SK-N-SH treated with all-trans-retinoic acid at 6 μM for 48 hours (cell line): ENCODE measurements at regions not wholly inside any gene's neighbourhood (a gene's known extent, or its start where the extent isn't known, plus 50 kb on each side); places are given as distances from the start of the nearest gene placed in this dataset.

Experiments used
- ARNTL ChIP-seq: fragments of 450-650 bp; formaldehyde crosslinking; IDR thresholded peaks from 2 replicates; pipeline ENCODE4 v1.5.0; 2020; ENCODE audit warnings: low read depth, mild to moderate bottlenecking, moderate library complexity, borderline replicate concordance
- BACH2 ChIP-seq: fragments of 250-450 bp; sonication (Bioruptor Pico); IDR thresholded peaks from 2 replicates; pipeline ENCODE4 v1.9.0; 2021; ENCODE audit warnings: mild to moderate bottlenecking, borderline replicate concordance
- CREB5 ChIP-seq: fragments of 250-450 bp; sonication (Bioruptor Pico); IDR thresholded peaks from 2 replicates; pipeline ENCODE4 v1.5.1; 2020; ENCODE audit warnings: low read depth, mild to moderate bottlenecking, moderate library complexity
- CSRNP3 ChIP-seq: fragments of 250-450 bp; sonication (Bioruptor Pico); IDR thresholded peaks from 2 replicates; pipeline ENCODE4 v1.5.1; 2021; ENCODE audit warnings: mild to moderate bottlenecking, moderate library complexity
- ESRRG ChIP-seq: fragments of 250-450 bp; sonication (Bioruptor Pico); IDR thresholded peaks from 2 replicates; pipeline ENCODE4 v1.6.1; 2021; ENCODE audit warnings: mild to moderate bottlenecking
- GLIS3 ChIP-seq: fragments of 250-450 bp; sonication (Bioruptor Pico); IDR thresholded peaks from 2 replicates; pipeline ENCODE4 v1.5.0; 2020; ENCODE audit warnings: mild to moderate bottlenecking, moderate library complexity
- ISL1 ChIP-seq: fragments of 250-450 bp; sonication (Bioruptor Pico); IDR thresholded peaks from 2 replicates; pipeline ENCODE4 v2.1.2; 2022; ENCODE audit warnings: mild to moderate bottlenecking, moderate library complexity
- PATZ1 ChIP-seq: fragments of 250-450 bp; sonication (Bioruptor Pico); IDR thresholded peaks from 2 replicates; pipeline ENCODE4 v1.8.0; 2020; ENCODE audit warnings: mild to moderate bottlenecking, moderate library complexity, borderline replicate concordance
- PPARA ChIP-seq: fragments of 250-450 bp; sonication (Bioruptor Pico); IDR thresholded peaks from 2 replicates; pipeline ENCODE4 v1.5.0; 2020; ENCODE audit warnings: mild to moderate bottlenecking, borderline replicate concordance
- RARB ChIP-seq: fragments of 250-450 bp; sonication (Bioruptor Pico); IDR thresholded peaks from 2 replicates; pipeline ENCODE4 v1.8.0; 2021; ENCODE audit warnings: mild to moderate bottlenecking, moderate library complexity
- TSHZ2 ChIP-seq: fragments of 250-450 bp; sonication (Bioruptor Pico); IDR thresholded peaks from 2 replicates; pipeline ENCODE4 v1.5.0; 2020; ENCODE audit warnings: mild to moderate bottlenecking, moderate library complexity
- ZC3H10 ChIP-seq: fragments of 250-450 bp; sonication (Bioruptor Pico); IDR thresholded peaks from 2 replicates; pipeline ENCODE4 v1.5.1; 2021; ENCODE audit warnings: mild to moderate bottlenecking, moderate library complexity
- ZFP3 ChIP-seq: fragments of 250-450 bp; sonication (Bioruptor Pico); IDR thresholded peaks from 2 replicates; pipeline ENCODE4 v1.5.0; 2020; ENCODE audit warnings: mild to moderate bottlenecking, moderate library complexity
- ZNF565 ChIP-seq: fragments of 450-650 bp; formaldehyde crosslinking; conservative IDR thresholded peaks from 2 replicates; pipeline ENCODE4 v1.5.0; 2020; ENCODE audit warnings: low read depth, mild to moderate bottlenecking, moderate library complexity

GRCh38 chr12:62045211-62045610, 215.0 kb upstream of the USP15 start:
- TF ChIP-seq ARNTL (no peak), TSHZ2 (CRISPR knock-in tag) (no peak), ZC3H10 (CRISPR knock-in tag) (no peak), ZNF565 (CRISPR knock-in tag) (no peak), ISL1 (CRISPR knock-in tag) (no peak), GLIS3 (CRISPR knock-in tag) (no peak), ESRRG (CRISPR knock-in tag) (no peak), CSRNP3 (CRISPR knock-in tag) (no peak), ZFP3 (CRISPR knock-in tag) (no peak), CREB5 (no peak), RARB (CRISPR knock-in tag) (no peak), PPARA (CRISPR knock-in tag) (no peak), BACH2 (no peak), PATZ1 (CRISPR knock-in tag) (no peak)
